Gastroesophageal sphincter (tissue), 4 donors: ENCODE measurements at regions not wholly inside any gene's neighbourhood (a gene's known extent, or its start where the extent isn't known, plus 50 kb on each side); places are given as distances from the start of the nearest gene placed in this dataset.

Experiments used
- ATAC-seq: fragments of 150-250 bp; one replicate; pipeline ENCODE4 v1.9.1; 2016; ENCODE audit warnings: mild to moderate bottlenecking, moderate library complexity
- H3K27ac ChIP-seq, 4 donors: fragments of 200-600 bp; sonication (generic) in 3 of 4; 1 replicate in 3 of 4; 2 replicates in 1 of 4; pipeline ENCODE4 v1.5.1; 2016 to 2019
- H3K27me3 ChIP-seq: fragments of 200-600 bp; sonication (generic); one replicate; pipeline ENCODE4 v1.5.1; 2019
- H3K36me3 ChIP-seq, 2 donors: fragments of 200-600 bp; sonication (generic); one replicate each; pipeline ENCODE4 v1.5.1; 2019; ENCODE audit warnings: control low read depth in 1 of 2
- H3K4me1 ChIP-seq, 3 donors: fragments of 200-600 bp; sonication (generic); 1 replicate in 2 of 3; 2 replicates in 1 of 3; pipeline ENCODE4 v1.5.1; 2016 to 2019; ENCODE audit warnings: control low read depth in 2 of 3
- H3K4me3 ChIP-seq, 2 donors: fragments of 200-600 bp; sonication (generic); one replicate each; pipeline ENCODE4 v1.5.1; 2019; ENCODE audit warnings: mild to moderate bottlenecking in 1 of 2, moderate library complexity in 1 of 2
- H3K9me3 ChIP-seq, 3 donors: fragments of 200-600 bp; sonication (generic); one replicate each; pipeline ENCODE4 v1.5.1; 2017 to 2019; ENCODE audit warnings: control low read depth in 2 of 3
- CTCF ChIP-seq, 4 experiments: fragments of 200-600 bp in 2 of 4; fragments of 450-650 bp in 2 of 4; sonication (generic) in 1 of 4; IDR thresholded peaks; one replicate each; pipeline ENCODE4 v1.5.1; 2017 to 2019; ENCODE audit warnings: antibody characterized with exemption in 4 of 4, mild to moderate bottlenecking in 2 of 4, moderate library complexity in 2 of 4
- EP300 ChIP-seq: sonication (generic); formaldehyde crosslinking; IDR thresholded peaks from one replicate; pipeline ENCODE4 v1.6.1; 2017; ENCODE audit warnings: antibody characterized with exemption, mild to moderate bottlenecking
- POLR2A ChIP-seq, 2 donors: fragments of 450-650 bp; IDR thresholded peaks; one replicate each; pipeline ENCODE4 v1.6.1; 2017; ENCODE audit warnings: antibody characterized with exemption in 2 of 2, mild to moderate bottlenecking in 2 of 2, moderate library complexity in 1 of 2
- POLR2AphosphoS5 ChIP-seq: sonication (generic); formaldehyde crosslinking; IDR thresholded peaks from one replicate; pipeline ENCODE4 v1.6.1; 2017; ENCODE audit warnings: antibody characterized with exemption
- WGBS, 2 donors: methylation state at CpG; one replicate each; pipeline ENCODE4 v1.1.5; 2018; ENCODE audit warnings: low coverage in 1 of 2; 5-methylcytosine and 5-hydroxymethylcytosine counted together

- no peak overlapping the region for H3K4me3 ChIP-seq
- WGBS, 2 donors: 66 to 75% methylated on average over 2 to 5 of the region's 5 CpGs
- H3K27ac ChIP-seq: no peak overlapping the region
- H3K9me3 ChIP-seq: peaks cover 0 to 7% (median 0%) of the 10 kb centered on the region in 3 donors
- no peaks in the 10 kb centered on the region for H3K27me3 ChIP-seq
- H3K4me1 ChIP-seq: peaks cover 0 to 23% (median 8%) of the 10 kb centered on the region in 3 donors
- no peak for TF ChIP-seq CTCF (IDR thresholded peaks at IDR 0.05)
- TF ChIP-seq EP300: no peak
- TF ChIP-seq POLR2A (IDR thresholded peaks at IDR 0.05): no peak
- no peak for TF ChIP-seq POLR2AphosphoS5
- H3K36me3 ChIP-seq: no peaks in the 10 kb centered on the region
- no peak for ATAC-seq
These were observed 119.7 kb upstream of the ZC3H12C start for GRCh38 chr11:109973486-109973885.

DNA sequence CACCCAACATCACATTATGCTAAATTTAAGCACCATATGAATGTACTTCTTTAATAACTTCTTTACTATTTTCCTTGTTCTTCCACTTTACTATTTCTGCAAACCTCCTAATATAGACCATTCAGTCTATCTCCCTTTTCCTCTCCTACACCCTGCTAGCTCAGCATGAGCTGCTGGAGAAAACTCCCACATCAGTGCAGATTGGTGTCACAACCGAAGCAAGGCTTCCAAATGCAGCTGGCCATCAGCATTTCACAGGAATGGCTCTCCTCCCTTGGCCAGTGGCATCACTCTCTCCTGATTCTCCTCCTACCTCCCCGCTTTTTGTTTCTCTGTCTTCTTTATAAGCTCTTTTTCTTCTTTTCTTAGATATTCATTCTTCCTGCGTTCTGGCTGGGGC is 118.7 kb upstream of the ZC3H12C start:
- Histone ChIP-seq H3K27me3 (no peaks in the 10 kb centered on the region), H3K36me3 (no peaks in the 10 kb centered on the region), H3K27ac (no peak overlapping the region), H3K4me1 (peaks cover 0 to 23% (median 8%) of the 10 kb centered on the region in 3 donors), H3K9me3 (peaks cover 0 to 7% (median 0%) of the 10 kb centered on the region in 3 donors), H3K4me3 (no peak overlapping the region)
- ATAC-seq: no peak
- WGBS, 2 donors: 67 to 80% methylated on average over 2 to 3 of the region's 3 CpGs
- TF ChIP-seq POLR2AphosphoS5 (no peak), POLR2A (IDR thresholded peaks at IDR 0.05) (no peak), CTCF (IDR thresholded peaks at IDR 0.05) (no peak), EP300 (no peak)

DNA sequence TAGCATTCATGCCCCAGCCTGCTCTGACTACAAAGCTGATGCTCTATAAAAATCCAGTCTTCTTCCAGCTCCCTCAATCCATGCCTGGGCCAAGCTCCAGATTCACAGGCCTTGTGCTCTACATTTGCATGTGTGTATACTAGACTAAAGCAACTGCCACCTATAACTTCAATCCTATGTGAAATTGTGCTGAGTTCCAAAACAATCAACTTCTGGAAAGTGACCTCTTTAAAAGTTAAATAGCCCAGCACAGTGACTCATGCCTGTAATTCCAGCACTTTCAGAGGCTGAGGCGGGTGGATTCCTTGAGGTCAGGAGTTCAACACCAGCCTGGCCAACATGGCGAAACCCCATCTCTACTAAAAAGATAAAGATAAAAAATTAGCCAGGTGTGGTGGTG is 114.3 kb upstream of the ZC3H12C start:
- Histone ChIP-seq H3K4me1 (no peaks in the 10 kb centered on the region), H3K27ac (no peak overlapping the region), H3K9me3 (peaks cover 0 to 7% (median 0%) of the 10 kb centered on the region in 3 donors), H3K36me3 (no peaks in the 10 kb centered on the region), H3K4me3 (no peak overlapping the region), H3K27me3 (no peaks in the 10 kb centered on the region)
- TF ChIP-seq EP300 (no peak), POLR2A (IDR thresholded peaks at IDR 0.05) (no peak), POLR2AphosphoS5 (no peak), CTCF (IDR thresholded peaks at IDR 0.05) (no peak)
- WGBS, 2 donors: 88% methylated on average over 2 of the region's 2 CpGs; no CpG with 5 or more reads in 1 of the 2 donors
- ATAC-seq: no peak

GRCh38 chr11:109981031-109981636 is 112.1 kb upstream of the ZC3H12C start:
- 70 to 78% methylated on average over 1 of the region's 1 CpG for WGBS, 2 donors
- no peaks in the 10 kb centered on the region for H3K36me3 ChIP-seq
- H3K4me1 ChIP-seq: no peaks in the 10 kb centered on the region
- H3K9me3 ChIP-seq: peaks cover 0 to 7% (median 0%) of the 10 kb centered on the region in 3 donors
- ATAC-seq: no peak
- no peak overlapping the region for H3K4me3 ChIP-seq
- TF ChIP-seq POLR2AphosphoS5: no peak
- no peak for TF ChIP-seq EP300
- TF ChIP-seq CTCF (IDR thresholded peaks at IDR 0.05): no peak
- no peak for TF ChIP-seq POLR2A (IDR thresholded peaks at IDR 0.05)
- H3K27ac ChIP-seq: no peak overlapping the region
- no peaks in the 10 kb centered on the region for H3K27me3 ChIP-seq

DNA sequence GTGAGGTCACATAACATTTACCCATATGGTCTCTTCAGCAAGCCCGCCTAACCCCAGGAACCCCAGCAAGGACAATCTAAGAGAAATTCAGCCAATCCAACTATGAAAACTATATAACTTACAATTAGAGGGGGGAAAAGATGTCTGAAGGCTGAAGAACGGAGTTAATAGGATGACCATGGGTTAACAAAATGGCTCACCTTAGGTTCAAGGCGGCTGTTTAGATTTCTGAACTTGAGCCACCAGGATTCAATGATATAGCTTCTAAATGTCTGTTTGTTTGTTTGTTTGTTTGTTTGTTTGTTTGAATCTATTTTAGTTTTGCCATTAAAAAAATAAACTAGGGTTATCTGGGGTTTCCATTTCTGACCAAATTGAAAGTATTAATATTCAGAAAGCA is 109.8 kb upstream of the ZC3H12C start:
- WGBS, 2 donors: 95 to 96% methylated on average over 2 of the region's 3 CpGs
- TF ChIP-seq POLR2AphosphoS5: no peak
- TF ChIP-seq CTCF (IDR thresholded peaks at IDR 0.05): no peak
- no peak for TF ChIP-seq POLR2A (IDR thresholded peaks at IDR 0.05)
- TF ChIP-seq EP300: no peak
- no peaks in the 10 kb centered on the region for H3K9me3 ChIP-seq
- no peaks in the 10 kb centered on the region for H3K4me1 ChIP-seq
- H3K27me3 ChIP-seq: no peaks in the 10 kb centered on the region
- H3K36me3 ChIP-seq: no peaks in the 10 kb centered on the region
- H3K27ac ChIP-seq: no peak overlapping the region
- H3K4me3 ChIP-seq: no peak overlapping the region
- ATAC-seq: no peak
